ENCODE measurements at regions not wholly inside any gene's neighbourhood (a gene's known extent, or its start where the extent isn't known, plus 50 kb on each side); places are given as distances from the start of the nearest gene placed in this dataset.
A peak's percentile ranks its signal among the peaks of the same experiment; 100 is the strongest.

DNA sequence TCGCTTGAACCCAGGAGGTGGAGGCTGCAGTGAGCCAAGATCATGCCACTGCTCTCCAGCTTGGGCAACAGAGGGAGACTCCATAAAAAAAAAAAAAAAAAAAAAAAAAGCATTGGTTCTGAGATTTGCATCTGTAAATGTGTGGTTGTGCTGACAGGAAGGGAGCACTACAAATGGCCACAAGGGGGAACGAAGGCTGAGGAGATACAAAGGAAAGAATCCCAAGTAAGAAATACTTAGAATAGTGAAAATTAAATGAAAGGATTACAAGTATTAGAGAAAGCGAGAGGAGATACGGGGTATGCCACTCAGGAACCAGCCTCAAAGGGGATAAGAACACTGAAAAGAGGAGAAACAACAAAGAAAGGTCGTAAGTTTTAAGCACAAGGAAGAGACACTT is 284.9 kb downstream of the KLF12 start:
- no peak for DNase-seq

DNA sequence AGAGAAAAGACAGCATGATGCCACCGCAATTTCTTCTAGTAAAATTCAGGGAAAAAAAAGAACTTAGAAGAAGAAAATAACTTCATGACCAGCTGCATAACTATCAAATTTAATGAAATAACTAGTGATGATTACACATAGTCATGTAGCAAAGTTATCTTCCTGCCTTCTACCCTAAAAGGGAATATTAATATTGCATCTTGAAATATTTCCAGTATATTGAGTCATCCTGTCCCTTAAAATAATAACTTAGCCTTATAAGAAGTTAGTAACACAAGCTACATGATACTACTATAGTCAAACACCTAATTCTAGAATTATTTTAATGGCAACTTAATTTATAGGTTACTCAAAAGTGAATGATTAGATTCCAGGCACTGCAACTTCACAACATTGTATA is 289.2 kb downstream of the KLF12 start:
- no peak for DNase-seq

DNA sequence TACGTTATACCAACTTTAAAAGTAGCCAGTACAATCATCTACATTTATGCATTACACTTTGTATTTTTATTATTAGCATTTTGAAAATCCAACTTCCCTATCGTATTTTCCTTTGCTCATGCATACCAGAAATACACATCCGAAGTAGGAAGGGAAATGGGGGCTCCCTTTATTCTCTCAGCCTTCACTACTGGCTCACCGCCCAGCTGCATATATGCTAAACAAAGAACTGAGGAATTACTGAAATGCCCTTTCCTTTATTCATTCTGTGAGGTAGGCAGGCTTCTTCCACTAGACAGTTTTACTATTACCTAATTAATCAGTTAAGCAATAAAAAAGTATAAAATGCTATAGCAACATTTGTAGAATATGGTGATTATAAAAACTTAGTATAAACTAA is 291.6 kb downstream of the KLF12 start:
- DNase-seq: no peak

DNA sequence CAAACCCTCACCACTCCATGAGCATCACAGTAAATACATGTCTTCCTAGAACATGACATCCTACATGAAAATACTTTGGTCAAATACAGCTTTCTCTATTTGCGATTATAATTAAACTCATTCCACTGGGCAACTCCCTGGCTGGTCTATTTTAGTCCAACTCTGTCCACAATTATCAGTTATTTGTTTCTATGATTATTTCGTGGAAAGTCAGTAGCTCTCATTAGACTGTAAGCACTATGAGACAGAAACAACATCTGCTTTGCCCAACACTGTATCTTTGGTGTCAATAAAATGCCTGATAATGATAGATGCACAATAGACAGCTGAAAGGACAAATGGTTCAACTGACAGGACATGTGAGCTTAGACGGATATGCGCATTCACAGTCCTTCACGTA is 292.0 kb downstream of the KLF12 start:
- DNase-seq: no peak

DNA sequence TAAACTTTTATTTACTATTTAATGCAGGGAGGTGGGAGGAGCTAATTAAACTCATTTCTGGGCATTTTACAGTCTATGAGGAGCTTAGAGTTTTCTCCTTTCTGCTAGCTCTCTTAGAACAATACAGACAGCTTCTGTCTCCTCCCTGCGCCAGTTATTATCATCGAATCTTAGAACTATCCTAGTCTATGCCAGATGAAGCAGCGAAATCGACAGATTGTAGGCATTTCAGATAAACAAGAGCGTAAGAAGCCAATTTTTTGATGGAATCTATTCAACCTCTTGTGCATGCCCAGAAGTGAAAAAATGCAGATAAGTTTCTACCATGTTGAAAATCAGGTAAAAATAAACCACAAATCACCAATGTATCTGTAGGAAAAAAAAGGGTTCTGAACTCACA is 297.1 kb downstream of the KLF12 start:
- no peak for DNase-seq

DNA sequence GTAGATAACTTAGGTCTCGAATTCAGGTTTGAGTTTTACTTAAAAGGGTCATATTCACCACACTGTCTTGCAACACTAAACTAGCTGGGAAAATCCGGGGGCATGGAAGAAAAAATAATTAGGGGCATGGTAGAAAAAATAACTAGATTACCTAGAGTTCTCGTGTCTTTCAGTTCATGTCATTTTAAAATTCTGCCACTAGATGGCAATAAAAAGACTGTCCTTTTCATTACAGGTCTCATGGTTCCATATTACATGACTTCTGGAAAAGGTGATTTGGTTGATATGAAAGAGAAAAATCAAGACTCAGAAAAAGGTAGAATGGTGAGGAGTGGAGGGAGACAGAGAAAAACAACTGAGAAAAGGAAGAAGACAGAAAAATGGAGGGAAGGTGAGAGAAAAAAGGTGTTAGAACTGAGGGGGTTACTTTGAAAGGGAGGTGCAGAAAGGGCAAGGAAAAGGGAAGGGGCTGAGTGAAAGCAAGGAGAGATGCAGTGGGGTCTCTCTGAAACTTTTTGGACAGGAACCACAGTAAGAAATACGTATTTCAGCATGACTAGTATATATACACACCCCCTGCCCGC is 299.0 kb downstream of the KLF12 start:
- DNase-seq: peak; percentile 39

DNA sequence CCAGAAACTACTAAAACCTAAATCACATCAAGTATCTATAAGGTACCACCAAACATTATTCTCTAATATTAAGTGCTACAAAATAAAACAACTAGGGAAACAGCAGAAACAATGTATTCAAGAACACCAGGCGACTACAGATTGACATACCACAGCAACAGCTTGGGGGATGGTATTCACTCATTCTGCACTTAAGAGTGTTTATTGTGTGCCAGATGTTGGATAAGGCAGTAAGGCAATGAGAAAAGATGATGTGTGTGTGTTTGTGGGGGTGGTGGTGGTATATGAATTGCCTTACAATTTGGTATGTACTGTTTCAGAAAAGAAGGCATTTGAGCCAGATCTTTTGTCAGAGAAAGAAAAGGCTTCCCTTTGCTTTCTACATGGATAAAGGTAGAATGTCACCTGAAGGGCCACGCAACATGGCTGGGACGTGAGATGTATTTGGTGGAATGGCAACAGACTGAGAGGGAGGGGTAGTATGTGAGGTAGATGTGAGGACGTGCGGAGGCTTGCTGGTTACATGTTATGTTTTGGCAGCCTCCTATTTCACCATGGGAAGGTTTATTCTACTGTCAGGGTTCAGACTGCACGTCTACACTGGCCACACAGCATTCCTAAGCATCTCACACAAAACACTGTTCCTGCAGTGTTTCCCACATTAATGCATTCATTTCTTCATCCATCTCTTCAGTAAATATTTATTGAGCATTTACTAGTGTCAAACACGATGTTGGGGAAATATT is 300.7 kb downstream of the KLF12 start:
- no peak for DNase-seq

DNA sequence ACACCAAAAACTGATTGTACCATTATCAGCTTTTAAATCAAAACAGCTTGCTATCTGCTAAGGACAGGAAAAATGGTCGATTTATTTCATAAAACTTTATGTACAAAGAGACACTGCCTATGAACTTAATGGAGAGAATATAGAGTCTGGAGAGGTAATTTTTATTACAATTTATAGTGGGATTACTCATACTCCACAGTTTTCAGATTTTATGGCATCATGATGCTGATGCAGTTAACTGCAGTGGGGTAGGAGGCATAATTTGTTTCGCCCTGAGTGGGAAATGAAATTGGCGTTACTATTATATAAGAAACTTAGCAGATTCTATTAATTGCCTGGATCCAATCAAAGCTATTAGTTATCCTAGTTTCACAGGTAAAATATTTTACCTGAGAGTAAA is 301.4 kb downstream of the KLF12 start:
- DNase-seq: no peak

DNA sequence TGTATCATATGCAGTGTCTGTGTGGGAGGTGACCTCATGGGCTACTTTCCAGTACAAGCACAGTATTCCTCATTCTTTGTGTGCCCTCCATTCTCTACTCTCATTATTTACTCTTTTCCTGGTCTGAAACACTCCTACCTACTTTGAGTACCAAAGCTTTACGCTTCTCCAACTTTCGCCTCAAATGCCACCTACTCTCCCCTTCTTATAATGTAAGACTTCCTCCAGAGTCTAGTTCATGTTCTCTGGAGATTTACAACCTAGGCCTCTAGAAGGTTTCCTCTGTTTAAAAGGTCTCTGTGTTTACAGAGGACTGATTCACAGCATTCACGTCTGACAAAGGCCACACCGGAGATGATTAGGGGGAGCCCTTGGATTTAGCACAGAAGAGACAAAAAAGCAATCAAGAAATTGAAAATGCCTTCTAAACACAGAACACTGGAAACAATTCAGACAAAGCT is 302.0 kb downstream of the KLF12 start:
- DNase-seq: no peak

DNA sequence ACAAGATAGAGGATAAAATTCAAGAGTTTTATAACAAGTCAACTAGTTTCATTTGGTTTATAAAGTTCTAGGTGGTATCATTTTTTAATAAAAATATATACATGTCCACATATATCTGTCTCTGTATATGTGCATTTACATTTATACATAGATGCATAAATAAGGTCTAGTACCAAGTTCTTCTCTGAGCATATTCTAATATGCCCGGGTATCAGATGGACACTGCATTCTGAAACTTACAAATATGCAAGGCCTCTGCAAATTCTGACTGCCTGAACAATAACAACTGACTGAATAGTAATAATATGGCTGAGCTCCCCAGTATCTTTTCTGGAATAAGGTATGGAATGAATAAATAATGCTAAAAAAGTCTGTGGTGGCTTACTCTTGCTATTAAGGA is 304.8 kb downstream of the KLF12 start:
- DNase-seq: no peak

DNA sequence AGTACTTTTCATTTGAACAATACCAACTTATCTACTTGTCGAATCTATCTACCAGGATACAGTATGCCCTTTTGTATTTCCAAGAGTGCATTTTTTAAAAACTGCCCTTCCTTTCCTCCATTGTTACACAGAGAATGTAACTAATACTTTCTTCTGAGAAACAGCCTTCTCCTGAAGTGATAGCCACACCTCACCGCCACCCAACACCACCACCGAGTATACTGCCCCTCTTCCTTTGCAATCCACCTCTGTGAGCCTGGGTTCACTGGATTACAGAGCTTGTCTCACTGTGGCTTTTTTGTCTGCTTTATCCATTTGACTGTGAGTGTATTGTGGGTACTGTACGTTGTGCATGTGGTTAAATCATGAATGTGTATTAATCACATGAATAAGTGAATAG is 305.4 kb downstream of the KLF12 start:
- no peak for DNase-seq

DNA sequence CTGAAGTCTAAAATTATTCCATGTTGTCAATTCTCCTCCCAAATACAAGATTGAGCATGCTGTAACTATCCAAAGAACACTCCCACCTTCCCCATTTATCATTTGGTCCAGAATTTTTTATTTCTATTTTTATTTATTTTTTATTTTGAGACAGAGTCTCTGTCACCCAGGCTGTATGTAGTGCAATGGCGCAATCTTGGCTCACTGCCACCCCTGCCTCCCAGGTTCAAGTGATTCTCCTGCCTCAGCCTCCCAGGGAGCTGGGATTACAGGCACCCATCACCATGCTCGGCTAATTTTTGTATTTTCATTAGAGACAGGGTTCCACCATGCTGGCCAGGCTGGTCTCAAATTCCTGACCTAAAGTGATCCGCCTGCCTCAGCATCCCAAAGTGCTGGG is 306.8 kb downstream of the KLF12 start:
- DNase-seq: no peak

DNA sequence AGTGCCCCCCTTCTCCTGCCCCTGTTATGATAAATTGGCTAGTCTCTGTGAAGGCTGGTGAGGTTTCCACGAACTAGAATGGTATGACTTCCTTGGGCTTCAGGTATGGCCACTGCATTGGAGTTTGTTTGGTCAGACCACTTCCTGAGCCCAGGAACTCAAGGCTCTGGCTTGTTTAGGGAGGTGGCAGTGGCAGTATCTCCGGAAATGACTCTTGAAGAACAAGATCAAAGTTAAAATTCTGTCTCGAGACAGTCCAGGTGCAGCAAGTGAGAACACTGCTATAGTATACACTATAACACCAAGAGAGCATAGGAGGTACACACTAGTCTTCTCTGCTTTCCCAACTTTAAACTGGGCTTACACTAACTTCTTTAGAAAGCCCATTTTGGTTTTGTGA is 309.1 kb downstream of the KLF12 start:
- no peak for DNase-seq

DNA sequence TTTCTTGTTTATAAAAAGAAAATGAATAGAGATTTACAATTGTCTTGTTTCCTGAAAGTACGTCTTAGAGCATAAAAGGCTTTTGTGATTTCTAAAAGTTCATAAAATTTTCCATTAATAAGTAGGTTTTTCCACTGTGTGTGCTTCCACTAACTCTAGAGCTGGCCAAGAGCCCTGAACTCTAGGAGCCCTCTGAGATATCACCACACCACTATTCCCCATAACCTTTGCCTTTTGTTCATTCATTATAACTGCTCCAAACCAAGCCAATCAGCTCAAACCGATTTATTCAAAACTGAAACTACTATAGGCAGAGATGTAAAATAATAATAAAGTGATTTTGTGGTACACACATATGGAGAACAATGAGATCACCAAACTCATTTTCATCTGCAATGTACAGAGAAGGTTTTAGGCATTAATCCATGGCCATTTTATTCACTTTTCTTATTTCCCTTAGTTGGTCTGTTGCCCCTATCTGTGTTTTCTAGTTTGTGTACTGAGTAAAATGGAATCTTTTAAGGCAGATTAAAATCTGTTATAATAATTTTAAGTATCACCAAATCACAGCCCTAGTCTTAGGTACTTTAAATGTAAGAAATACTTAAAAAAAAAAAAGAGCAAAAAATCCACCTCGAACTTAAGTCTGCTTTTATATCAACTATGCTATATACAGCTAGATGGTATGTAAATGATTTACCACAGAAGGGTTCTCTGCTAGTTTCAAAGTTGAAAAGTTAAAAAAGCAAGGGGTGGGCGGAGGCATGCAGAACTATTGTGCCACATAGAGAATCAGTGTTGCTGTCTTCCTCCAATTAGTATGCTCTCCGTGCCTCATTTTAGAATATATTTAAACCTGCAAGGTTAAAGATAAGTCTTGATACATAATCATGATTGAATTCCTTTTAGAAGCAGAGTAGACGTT is 311.3 kb downstream of the KLF12 start:
- DNase-seq: peak; percentile 31

DNA sequence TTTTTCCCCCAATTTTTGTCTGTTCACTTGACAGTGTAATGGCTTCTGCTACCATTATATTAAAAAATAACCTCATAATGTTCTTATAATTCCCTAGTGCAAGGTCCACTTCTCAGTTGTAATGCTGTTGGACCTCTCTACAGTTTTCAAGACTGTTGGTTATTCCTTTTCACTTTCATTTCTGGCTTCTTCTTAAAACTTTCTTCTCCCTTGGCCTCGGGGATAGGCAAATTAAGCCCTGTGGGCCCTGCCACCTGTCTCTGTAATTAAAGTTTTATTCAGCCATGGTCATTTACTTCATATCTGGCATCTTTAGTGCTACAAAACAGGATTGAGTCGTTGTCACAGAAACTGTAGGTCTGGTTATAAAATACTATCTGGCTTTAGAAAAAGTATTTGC is 313.5 kb downstream of the KLF12 start:
- DNase-seq: no peak

DNA sequence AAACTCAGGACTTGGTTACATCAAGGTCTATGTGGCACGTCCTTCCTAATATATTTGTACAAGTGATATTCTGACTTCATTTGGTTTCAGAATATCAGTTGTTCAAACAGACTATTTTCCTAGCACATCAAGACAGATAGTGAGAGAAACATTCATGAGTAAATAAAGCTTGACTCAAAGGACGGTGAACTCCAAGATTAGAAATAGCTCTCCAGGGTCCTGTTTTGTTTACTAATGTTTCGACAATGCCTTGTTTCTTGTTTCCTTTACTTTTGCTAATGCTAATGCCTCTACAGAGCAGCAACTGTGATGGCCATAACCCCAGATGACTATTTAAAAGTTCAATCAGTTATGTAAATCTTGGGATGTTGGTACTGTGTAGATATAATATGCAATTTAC is 313.9 kb downstream of the KLF12 start:
- DNase-seq: no peak

DNA sequence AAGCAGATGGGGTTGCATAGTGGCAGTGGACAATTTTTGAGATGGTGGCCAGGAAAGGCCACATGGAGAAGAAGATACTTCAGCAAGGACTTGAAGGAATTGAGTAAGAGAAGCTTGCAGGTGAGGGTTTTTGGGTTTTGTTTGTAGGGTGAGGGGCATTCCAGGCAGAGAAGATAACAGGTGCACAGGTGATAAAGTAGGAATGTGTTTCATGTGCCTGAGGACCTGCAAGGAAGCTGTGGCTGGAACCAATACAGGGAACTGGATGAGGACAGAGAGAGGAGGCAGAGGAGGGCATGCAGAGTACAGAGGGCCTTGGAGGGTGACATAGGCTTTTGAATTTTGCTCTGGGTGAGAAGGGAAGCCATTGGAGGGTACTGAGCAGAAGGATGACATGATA is 314.5 kb downstream of the KLF12 start:
- DNase-seq: no peak

DNA sequence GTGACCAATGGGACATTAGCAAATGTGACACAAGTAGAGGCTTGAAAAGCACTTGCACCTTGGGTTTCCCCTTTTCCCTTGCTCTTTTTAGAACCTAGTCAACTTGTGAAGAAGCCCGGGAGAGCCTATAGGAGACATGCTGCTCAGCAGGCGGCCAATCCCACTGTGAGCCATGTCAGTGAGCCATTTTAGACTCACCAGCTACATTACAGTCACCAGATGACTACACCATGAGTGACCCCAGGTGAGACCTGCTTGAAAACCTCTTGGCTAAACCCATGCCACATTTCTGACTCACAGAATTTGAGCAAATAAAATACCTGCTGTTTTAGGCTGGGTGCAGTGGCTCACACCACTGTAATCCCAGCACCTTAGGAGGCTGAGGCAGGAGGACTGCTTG is 317.5 kb downstream of the KLF12 start:
- no peak for DNase-seq

DNA sequence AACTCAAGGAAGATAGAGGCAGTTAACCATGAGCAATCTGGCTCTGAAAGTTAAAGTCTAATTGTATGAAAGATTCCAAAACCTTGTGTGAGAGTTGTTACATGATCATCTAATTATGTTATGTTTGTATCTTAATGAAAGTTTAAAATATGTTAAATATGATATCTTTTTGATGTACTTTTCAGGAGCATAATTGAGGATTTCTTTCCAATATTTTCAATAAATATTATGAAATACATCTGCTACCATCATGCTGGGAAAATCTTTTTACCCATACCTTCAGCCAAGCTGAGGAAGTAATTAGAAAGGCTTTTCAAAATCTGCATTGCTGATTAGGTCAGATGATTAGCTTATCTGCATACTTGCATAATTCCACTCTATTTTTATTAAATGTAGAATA is 318.4 kb downstream of the KLF12 start:
- DNase-seq: no peak

DNA sequence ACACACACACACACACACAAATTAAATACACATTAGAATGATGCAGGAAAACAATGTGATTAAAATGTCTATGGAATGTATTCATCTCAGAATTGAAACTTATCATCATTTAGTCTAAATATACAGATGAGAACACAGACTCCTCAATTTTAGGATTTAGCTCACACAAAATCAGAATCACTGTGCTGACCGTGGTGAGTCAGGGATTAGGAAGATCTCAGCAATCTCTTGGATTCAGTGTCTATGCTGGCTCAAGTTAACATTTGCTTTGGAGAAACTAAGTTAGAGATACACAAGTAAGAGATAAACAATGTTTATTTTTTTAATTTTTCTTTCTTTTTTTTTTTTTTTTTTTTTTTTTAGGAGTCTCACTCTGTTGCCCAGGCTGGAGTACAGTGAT is 323.6 kb downstream of the KLF12 start:
- no peak for DNase-seq

DNA sequence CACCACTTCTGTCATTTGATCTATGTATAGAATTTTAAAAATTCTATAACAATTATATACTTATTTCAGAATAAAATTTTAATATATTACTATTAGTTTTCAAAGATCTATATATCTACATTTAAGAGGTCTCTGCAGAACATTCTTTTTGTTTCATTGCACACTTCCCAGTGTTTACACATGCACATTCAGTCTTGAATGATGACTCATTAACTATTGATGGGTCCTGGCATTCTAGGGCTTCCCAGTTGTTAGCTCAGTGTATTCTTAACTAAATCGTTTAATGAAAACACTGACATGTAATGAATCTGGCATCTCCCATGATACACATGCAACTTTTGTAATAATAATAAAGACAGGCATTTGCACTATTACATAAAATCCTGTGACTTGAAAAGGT is 324.6 kb downstream of the KLF12 start:
- no peak for DNase-seq

DNA sequence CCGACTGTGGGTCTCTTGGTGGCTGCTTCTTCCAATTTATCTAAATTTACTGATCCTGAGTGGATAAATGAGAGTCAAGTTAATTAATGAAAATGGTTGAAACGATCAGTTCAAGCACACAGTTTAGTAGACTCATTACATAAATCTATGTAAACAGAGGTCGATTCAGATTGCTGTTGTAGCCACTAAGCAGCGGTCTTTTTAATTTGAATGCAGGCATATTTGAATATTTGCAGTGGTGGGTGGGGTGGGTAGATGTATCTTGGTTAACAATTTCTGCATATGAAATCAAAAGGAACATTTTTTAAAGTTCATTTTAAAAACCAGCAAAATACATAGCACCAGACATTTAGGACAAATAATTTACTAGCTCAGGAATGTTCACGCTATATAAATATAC is 325.9 kb downstream of the KLF12 start:
- no peak for DNase-seq

Data from muscle of arm (tissue), 1 donor.